ENCODE measurements at regions not wholly inside any gene's neighbourhood (a gene's known extent, or its start where the extent isn't known, plus 50 kb on each side); places are given as distances from the start of the nearest gene placed in this dataset.

DNA sequence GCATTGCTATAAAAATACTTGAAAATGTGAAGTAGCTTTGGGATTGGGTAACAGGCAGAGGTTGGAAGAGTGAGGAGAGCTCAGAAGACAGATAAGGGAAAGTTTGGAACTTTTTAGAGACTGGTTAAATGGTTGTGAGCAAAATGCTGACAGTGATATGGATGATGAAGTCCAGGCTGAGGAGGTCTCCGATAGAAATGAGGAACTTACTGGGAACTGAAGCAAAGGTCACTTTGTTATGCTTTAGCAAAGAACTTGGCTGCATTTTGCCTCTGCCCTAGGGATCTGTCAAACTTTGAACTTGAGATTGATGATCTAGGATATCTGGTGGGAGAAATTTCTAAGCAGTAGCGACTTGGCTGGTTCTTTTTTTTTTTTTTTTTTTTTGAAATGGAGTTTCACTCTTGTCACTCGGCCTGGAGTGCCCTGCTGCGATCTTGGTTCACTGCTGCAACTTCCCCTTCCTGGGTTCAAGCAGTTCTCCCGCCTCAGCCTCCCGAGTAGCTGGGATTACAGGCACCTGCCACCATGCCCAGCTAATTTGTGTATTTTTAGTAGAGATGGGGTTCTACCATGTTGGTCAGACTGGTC lies 998.9 kb downstream of the TLE1 start:
- in situ Hi-C loops (cut with MboI) (no loop called here), intact Hi-C loops (cut with micrococcal nuclease; ENCODE audit: unreplicated experiment) (no loop called here)
- H3K4me3 ChIP-seq = no peak overlapping the region
- DNase-seq (ENCODE audit: low read depth, low spot score) = no peak
- no peak overlapping the region for H3K27ac ChIP-seq (ENCODE audit: control insufficient read depth, insufficient read depth)
- no peak overlapping the region for H3K4me2 ChIP-seq (ENCODE audit: control insufficient read depth, insufficient read depth)
- no peaks in the 10 kb centered on the region for H3K4me1 ChIP-seq (ENCODE audit: control insufficient read depth, insufficient read depth, low read length)
- no peak overlapping the region for H2AFZ ChIP-seq (ENCODE audit: control insufficient read depth, low read depth, low read length)
- 3% methylated on average over 4 of the region's 6 CpGs for WGBS (ENCODE audit: insufficient coverage, insufficient replicate concordance, low lambda C conversion rate, missing lambda C conversion rate)
- no peaks in the 10 kb centered on the region for H3K27me3 ChIP-seq (replicated peaks in 1 of 2; ENCODE audit: control insufficient read depth in 2 of 2, insufficient read depth in 2 of 2, low read length in 1 of 2)
- ChIA-PET POLR2A (no interaction called here), CTCF (no interaction called here), RAD21 (ENCODE audit: unreplicated experiment) (no interaction called here), SMC1A (ENCODE audit: uncharacterized antibody, unreplicated experiment) (interaction anchor here (1.3 kb wide), 1 partner anchor 9 kb away, joined by 3 read pairs; no protein-coding TSS in a partner anchor)
- TF ChIP-seq MEF2B (IDR thresholded peaks at IDR 0.05; ENCODE audit: partially characterized antibody, poor library complexity, severe bottlenecking) (no peak), IKZF2 (IDR thresholded peaks at IDR 0.05) (no peak), ZZZ3 (IDR thresholded peaks at IDR 0.05; ENCODE audit: control insufficient read depth, insufficient read length, low read depth) (no peak), CBX5 (IDR thresholded peaks at IDR 0.05; ENCODE audit: low read depth) (no peak), FOS (IDR thresholded peaks at IDR 0.05; ENCODE audit: borderline replicate concordance, extremely low read depth, insufficient read length) (no peak), PAX8 (IDR thresholded peaks at IDR 0.05) (no peak), KAT2A (conservative IDR thresholded peaks at IDR 0.05; ENCODE audit: control insufficient read depth, low read depth, low read length) (no peak)
- TF ChIP-seq, protein P1, sequence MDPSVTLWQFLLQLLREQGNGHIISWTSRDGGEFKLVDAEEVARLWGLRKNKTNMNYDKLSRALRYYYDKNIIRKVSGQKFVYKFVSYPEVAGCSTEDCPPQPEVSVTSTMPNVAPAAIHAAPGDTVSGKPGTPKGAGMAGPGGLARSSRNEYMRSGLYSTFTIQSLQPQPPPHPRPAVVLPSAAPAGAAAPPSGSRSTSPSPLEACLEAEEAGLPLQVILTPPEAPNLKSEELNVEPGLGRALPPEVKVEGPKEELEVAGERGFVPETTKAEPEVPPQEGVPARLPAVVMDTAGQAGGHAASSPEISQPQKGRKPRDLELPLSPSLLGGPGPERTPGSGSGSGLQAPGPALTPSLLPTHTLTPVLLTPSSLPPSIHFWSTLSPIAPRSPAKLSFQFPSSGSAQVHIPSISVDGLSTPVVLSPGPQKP (IDR thresholded peaks at IDR 0.05; ENCODE audit: low read depth, low read length) = no peak
- no peak overlapping the region for H3K9ac ChIP-seq (ENCODE audit: control insufficient read depth, insufficient read depth, low read length)
- H3K9me3 ChIP-seq (replicated peaks; ENCODE audit: control insufficient read depth, insufficient read depth, low read length) = no peaks in the 10 kb centered on the region
- no peak for FAIRE-seq
- no TSS peak for BruUV-seq (replicated peaks)
- H3K79me2 ChIP-seq (ENCODE audit: control insufficient read depth, insufficient read depth, low read length) = no peaks in the 10 kb centered on the region
- no peaks in the 10 kb centered on the region for H3K36me3 ChIP-seq (ENCODE audit: control insufficient read depth in 2 of 2, insufficient read depth in 2 of 2, low read length in 1 of 2)
- ATAC-seq = no peak
- H4K20me1 ChIP-seq (ENCODE audit: control insufficient read depth, insufficient read depth) = no peaks in the 10 kb centered on the region

Data from GM12878 (cell line).